Gastroesophageal sphincter (tissue), 4 donors: ENCODE measurements at regions not wholly inside any gene's neighbourhood (a gene's known extent, or its start where the extent isn't known, plus 50 kb on each side); places are given as distances from the start of the nearest gene placed in this dataset.

ENCODE experiments used
- ATAC-seq: fragments of 150-250 bp; one replicate; pipeline ENCODE4 v1.9.1; 2016; ENCODE audit warnings: mild to moderate bottlenecking, moderate library complexity
- H3K27ac ChIP-seq, 4 donors: fragments of 200-600 bp; sonication (generic) in 3 of 4; 1 replicate in 3 of 4; 2 replicates in 1 of 4; pipeline ENCODE4 v1.5.1; 2016 to 2019
- H3K27me3 ChIP-seq: fragments of 200-600 bp; sonication (generic); one replicate; pipeline ENCODE4 v1.5.1; 2019
- H3K36me3 ChIP-seq, 2 donors: fragments of 200-600 bp; sonication (generic); one replicate each; pipeline ENCODE4 v1.5.1; 2019; ENCODE audit warnings: control low read depth in 1 of 2
- H3K4me1 ChIP-seq, 3 donors: fragments of 200-600 bp; sonication (generic); 1 replicate in 2 of 3; 2 replicates in 1 of 3; pipeline ENCODE4 v1.5.1; 2016 to 2019; ENCODE audit warnings: control low read depth in 2 of 3
- H3K4me3 ChIP-seq, 2 donors: fragments of 200-600 bp; sonication (generic); one replicate each; pipeline ENCODE4 v1.5.1; 2019; ENCODE audit warnings: mild to moderate bottlenecking in 1 of 2, moderate library complexity in 1 of 2
- H3K9me3 ChIP-seq, 3 donors: fragments of 200-600 bp; sonication (generic); one replicate each; pipeline ENCODE4 v1.5.1; 2017 to 2019; ENCODE audit warnings: control low read depth in 2 of 3
- EP300 ChIP-seq: sonication (generic); formaldehyde crosslinking; IDR thresholded peaks from one replicate; pipeline ENCODE4 v1.6.1; 2017; ENCODE audit warnings: antibody characterized with exemption, mild to moderate bottlenecking
- POLR2A ChIP-seq, 2 donors: fragments of 450-650 bp; IDR thresholded peaks; one replicate each; pipeline ENCODE4 v1.6.1; 2017; ENCODE audit warnings: antibody characterized with exemption in 2 of 2, mild to moderate bottlenecking in 2 of 2, moderate library complexity in 1 of 2
- POLR2AphosphoS5 ChIP-seq: sonication (generic); formaldehyde crosslinking; IDR thresholded peaks from one replicate; pipeline ENCODE4 v1.6.1; 2017; ENCODE audit warnings: antibody characterized with exemption
- WGBS, 2 donors: methylation state at CpG; one replicate each; pipeline ENCODE4 v1.1.5; 2018; ENCODE audit warnings: low coverage in 1 of 2; 5-methylcytosine and 5-hydroxymethylcytosine counted together
- TF ChIP-seq, protein P1 (sequence below), 4 experiments: fragments of 200-600 bp in 2 of 4; fragments of 450-650 bp in 2 of 4; sonication (generic) in 1 of 4; IDR thresholded peaks; one replicate each; pipeline ENCODE4 v1.5.1; 2017 to 2019; ENCODE audit warnings: antibody characterized with exemption in 4 of 4, mild to moderate bottlenecking in 2 of 4, moderate library complexity in 2 of 4

DNA sequence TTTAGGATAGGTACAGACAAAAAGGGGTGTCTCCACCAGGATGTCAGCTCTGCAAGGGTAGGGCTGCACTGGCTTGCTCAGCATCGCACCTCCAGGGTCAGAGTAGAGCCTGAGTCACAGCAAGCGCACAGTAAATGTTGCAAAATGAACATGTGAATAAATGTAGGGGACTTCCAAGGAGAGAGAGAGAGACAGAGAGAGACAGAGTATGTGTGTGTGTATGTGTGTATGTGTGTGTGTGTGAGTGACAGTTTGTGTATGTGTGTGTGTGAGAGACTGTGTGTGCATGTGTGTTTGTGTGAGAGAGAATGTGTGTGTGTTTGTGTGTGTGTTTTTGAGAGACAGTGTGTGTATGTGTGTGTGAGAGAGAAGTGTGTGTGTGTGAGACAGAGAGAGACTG, 163.3 kb downstream of the RPS24 start:
- WGBS, 2 donors: 44 to 80% methylated on average over 1 to 2 of the region's 2 CpGs
- no peak overlapping the region for H3K27ac ChIP-seq
- no peaks in the 10 kb centered on the region for H3K27me3 ChIP-seq
- H3K4me1 ChIP-seq: peaks cover 0 to 15% (median 0%) of the 10 kb centered on the region in 3 donors
- TF ChIP-seq POLR2AphosphoS5 (no peak), POLR2A (IDR thresholded peaks at IDR 0.05) (no peak), EP300 (no peak)
- TF ChIP-seq, protein P1, sequence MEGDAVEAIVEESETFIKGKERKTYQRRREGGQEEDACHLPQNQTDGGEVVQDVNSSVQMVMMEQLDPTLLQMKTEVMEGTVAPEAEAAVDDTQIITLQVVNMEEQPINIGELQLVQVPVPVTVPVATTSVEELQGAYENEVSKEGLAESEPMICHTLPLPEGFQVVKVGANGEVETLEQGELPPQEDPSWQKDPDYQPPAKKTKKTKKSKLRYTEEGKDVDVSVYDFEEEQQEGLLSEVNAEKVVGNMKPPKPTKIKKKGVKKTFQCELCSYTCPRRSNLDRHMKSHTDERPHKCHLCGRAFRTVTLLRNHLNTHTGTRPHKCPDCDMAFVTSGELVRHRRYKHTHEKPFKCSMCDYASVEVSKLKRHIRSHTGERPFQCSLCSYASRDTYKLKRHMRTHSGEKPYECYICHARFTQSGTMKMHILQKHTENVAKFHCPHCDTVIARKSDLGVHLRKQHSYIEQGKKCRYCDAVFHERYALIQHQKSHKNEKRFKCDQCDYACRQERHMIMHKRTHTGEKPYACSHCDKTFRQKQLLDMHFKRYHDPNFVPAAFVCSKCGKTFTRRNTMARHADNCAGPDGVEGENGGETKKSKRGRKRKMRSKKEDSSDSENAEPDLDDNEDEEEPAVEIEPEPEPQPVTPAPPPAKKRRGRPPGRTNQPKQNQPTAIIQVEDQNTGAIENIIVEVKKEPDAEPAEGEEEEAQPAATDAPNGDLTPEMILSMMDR (IDR thresholded peaks at IDR 0.05): no peak
- no peaks in the 10 kb centered on the region for H3K36me3 ChIP-seq
- H3K4me3 ChIP-seq: no peak overlapping the region
- H3K9me3 ChIP-seq: peaks cover 0 to 18% (median 0%) of the 10 kb centered on the region in 3 donors
- no peak for ATAC-seq

GRCh38 chr10:78197628-78198272, 164.1 kb downstream of the RPS24 start:
- Histone ChIP-seq H3K27me3 (no peaks in the 10 kb centered on the region), H3K4me1 (peaks cover 0 to 15% (median 0%) of the 10 kb centered on the region in 3 donors), H3K4me3 (no peak overlapping the region), H3K27ac (no peak overlapping the region), H3K36me3 (no peaks in the 10 kb centered on the region), H3K9me3 (peaks cover 0 to 13% (median 0%) of the 10 kb centered on the region in 3 donors)
- no peak for ATAC-seq
- 88 to 93% methylated on average over 1 to 2 of the region's 2 CpGs for WGBS, 2 donors
- no peak for TF ChIP-seq POLR2AphosphoS5
- no peak for TF ChIP-seq POLR2A (IDR thresholded peaks at IDR 0.05)
- TF ChIP-seq EP300: no peak
- TF ChIP-seq, protein P1 (IDR thresholded peaks at IDR 0.05): no peak

- Histone ChIP-seq H3K27me3 (no peaks in the 10 kb centered on the region), H3K4me3 (no peak overlapping the region), H3K4me1 (peaks cover 0 to 19% (median 0%) of the 10 kb centered on the region in 3 donors), H3K9me3 (no peaks in the 10 kb centered on the region), H3K36me3 (no peaks in the 10 kb centered on the region), H3K27ac (no peak overlapping the region)
- TF ChIP-seq EP300: no peak
- WGBS, 2 donors: 73 to 86% methylated on average over 8 to 10 of the region's 11 CpGs
- no peak for ATAC-seq
Measured at GRCh38 chr10:78199005-78199725, 165.5 kb downstream of the RPS24 start.

- Histone ChIP-seq H3K4me1 (peaks cover 0 to 24% (median 0%) of the 10 kb centered on the region in 3 donors), H3K27ac (no peak overlapping the region), H3K4me3 (no peak overlapping the region), H3K27me3 (no peaks in the 10 kb centered on the region), H3K36me3 (no peaks in the 10 kb centered on the region), H3K9me3 (no peaks in the 10 kb centered on the region)
- 71 to 85% methylated on average over 2 of the region's 2 CpGs for WGBS, 2 donors
- ATAC-seq: no peak
- TF ChIP-seq EP300 (no peak), POLR2A (IDR thresholded peaks at IDR 0.05) (no peak), POLR2AphosphoS5 (no peak)
- TF ChIP-seq, protein P1 (IDR thresholded peaks at IDR 0.05): no peak
Measured at GRCh38 chr10:78199759-78200158, 166.1 kb downstream of the RPS24 start.

DNA sequence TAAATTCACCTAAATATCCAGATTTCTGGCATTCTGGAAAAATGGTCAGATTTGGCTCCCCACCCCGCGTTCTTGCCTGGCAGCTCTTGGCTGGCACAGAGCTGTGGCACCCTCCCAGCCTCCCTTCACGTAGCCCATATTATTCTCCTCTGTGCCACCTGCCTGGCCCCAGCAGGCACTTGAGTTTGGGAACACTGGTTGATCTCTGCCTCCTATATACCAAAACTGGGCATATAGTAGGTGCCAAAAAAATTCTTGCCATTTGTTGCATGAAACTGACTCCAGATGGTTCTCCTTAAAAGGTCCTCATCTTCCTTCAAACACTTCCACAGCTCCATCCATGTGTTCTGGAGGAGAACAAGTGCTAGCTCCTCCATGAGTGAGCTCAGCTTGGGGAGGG, 167.0 kb downstream of the RPS24 start:
- 89 to 92% methylated on average over 3 of the region's 3 CpGs for WGBS, 2 donors

More for the DNA sequence above, 167.0 kb downstream of the RPS24 start:
- ATAC-seq: no peak
- H3K36me3 ChIP-seq: no peaks in the 10 kb centered on the region
- H3K4me1 ChIP-seq: peaks cover 0 to 15% (median 0%) of the 10 kb centered on the region in 3 donors
- H3K27ac ChIP-seq: no peak overlapping the region
- no peaks in the 10 kb centered on the region for H3K9me3 ChIP-seq
- no peaks in the 10 kb centered on the region for H3K27me3 ChIP-seq
- no peak overlapping the region for H3K4me3 ChIP-seq
- TF ChIP-seq, protein P1 (IDR thresholded peaks at IDR 0.05): no peak
- no peak for TF ChIP-seq POLR2A (IDR thresholded peaks at IDR 0.05)
- TF ChIP-seq EP300: no peak
- no peak for TF ChIP-seq POLR2AphosphoS5
